Sigmoid colon (tissue), 4 donors: ENCODE measurements at regions not wholly inside any gene's neighbourhood (a gene's known extent, or its start where the extent isn't known, plus 50 kb on each side); places are given as distances from the start of the nearest gene placed in this dataset.
"Not testable (repeated sequence)": the region's sequence is repeated elsewhere in the genome, so short reads cannot be mapped to it uniquely, and the experiment has no call there.

ENCODE experiments used
- CTCF ChIP-seq, 4 experiments: fragments of 450-650 bp in 3 of 4; fragments of 200-600 bp in 1 of 4; IDR thresholded peaks; one replicate each; pipeline ENCODE4 v1.5.1; 2016 to 2019; ENCODE audit warnings: antibody characterized with exemption in 4 of 4, mild to moderate bottlenecking in 3 of 4, moderate library complexity in 2 of 4
- EP300 ChIP-seq, 4 donors: sonication (generic); formaldehyde crosslinking; IDR thresholded peaks; one replicate each; pipeline ENCODE4 v1.6.1; 2017; ENCODE audit warnings: antibody characterized with exemption in 4 of 4
- POLR2A ChIP-seq, 2 donors: fragments of 450-650 bp; IDR thresholded peaks; one replicate each; pipeline ENCODE4 v1.6.1; 2016; ENCODE audit warnings: antibody characterized with exemption in 2 of 2, mild to moderate bottlenecking in 2 of 2, moderate library complexity in 2 of 2
- POLR2AphosphoS5 ChIP-seq, 4 donors: sonication (generic); formaldehyde crosslinking; IDR thresholded peaks; one replicate each; pipeline ENCODE4 v1.6.1; 2017; ENCODE audit warnings: antibody characterized with exemption in 4 of 4

DNA sequence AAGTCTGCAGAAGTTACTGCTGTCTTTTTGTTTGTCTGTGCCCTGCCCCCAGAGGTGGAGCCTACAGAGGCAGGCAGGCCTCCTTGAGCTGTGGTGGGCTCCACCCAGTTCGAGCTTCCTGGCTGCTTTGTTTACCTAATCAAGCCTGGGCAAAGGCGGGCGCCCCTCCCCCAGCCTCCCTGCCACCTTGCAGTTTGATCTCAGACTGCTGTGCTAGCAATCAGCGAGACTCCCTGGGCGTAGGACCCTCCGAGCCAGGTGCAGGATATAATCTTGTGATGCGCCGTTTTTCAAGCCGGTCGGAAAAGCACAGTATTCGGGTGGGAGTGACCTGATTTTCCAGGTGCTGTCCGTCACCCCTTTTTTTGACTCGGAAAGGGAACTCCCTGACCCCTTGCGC, 75.2 kb downstream of the RPRM start:
- TF ChIP-seq CTCF, POLR2A, EP300, POLR2AphosphoS5 (IDR thresholded peaks at IDR 0.05): not testable (repeated sequence)
